Astrocyte (in vitro differentiated cells and primary cell): ENCODE measurements at regions not wholly inside any gene's neighbourhood (a gene's known extent, or its start where the extent isn't known, plus 50 kb on each side); places are given as distances from the start of the nearest gene placed in this dataset.

Experiments
- EZH2 ChIP-seq: IDR thresholded peaks from 2 replicates; pipeline ENCODE4 v1.6.1; 2012; ENCODE audit warnings: mild to moderate bottlenecking, low read length, inconsistent platforms; ENCODE audit not compliant: insufficient read depth
- TF ChIP-seq, protein P1 (sequence below): IDR thresholded peaks from 2 replicates; pipeline ENCODE4 v1.5.1; 2011; ENCODE audit warnings: low read depth, mild to moderate bottlenecking, inconsistent platforms, low read length, moderate library complexity; ENCODE audit not compliant: insufficient read depth

DNA sequence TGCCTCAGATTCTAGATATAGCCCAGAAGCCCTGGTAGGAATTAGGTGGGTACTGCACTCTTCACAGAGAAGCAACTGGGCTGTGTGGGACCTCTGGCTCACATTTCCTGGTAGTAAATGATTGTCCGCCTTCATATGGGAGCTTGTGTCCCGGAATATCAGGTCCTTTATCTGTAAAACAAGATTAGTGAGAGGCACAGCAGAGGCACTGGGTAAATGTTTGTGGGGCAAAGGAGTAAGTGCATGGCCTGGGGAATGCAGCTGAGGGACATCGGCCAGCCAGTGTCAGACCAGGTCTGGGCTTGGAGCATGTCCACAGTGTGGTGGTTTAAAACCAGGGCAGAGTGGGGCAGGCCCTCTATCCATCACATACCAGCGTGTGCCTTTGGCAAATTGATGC lies 323.3 kb upstream of the ZMIZ1 start:
- TF ChIP-seq, protein P1, sequence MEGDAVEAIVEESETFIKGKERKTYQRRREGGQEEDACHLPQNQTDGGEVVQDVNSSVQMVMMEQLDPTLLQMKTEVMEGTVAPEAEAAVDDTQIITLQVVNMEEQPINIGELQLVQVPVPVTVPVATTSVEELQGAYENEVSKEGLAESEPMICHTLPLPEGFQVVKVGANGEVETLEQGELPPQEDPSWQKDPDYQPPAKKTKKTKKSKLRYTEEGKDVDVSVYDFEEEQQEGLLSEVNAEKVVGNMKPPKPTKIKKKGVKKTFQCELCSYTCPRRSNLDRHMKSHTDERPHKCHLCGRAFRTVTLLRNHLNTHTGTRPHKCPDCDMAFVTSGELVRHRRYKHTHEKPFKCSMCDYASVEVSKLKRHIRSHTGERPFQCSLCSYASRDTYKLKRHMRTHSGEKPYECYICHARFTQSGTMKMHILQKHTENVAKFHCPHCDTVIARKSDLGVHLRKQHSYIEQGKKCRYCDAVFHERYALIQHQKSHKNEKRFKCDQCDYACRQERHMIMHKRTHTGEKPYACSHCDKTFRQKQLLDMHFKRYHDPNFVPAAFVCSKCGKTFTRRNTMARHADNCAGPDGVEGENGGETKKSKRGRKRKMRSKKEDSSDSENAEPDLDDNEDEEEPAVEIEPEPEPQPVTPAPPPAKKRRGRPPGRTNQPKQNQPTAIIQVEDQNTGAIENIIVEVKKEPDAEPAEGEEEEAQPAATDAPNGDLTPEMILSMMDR = no peak
- no peak for TF ChIP-seq EZH2
